Kidney (tissue), 13 donors: ENCODE measurements at regions not wholly inside any gene's neighbourhood (a gene's known extent, or its start where the extent isn't known, plus 50 kb on each side); places are given as distances from the start of the nearest gene placed in this dataset.

Source experiments
- DNase-seq, 5 donors: peaks; one replicate each; pipeline ENCODE4 v3.0.0-alpha.2; 2013 to 2020
- FAIRE-seq: peaks from 2 replicates; lab custom pipeline; 2012; peaks lifted over from hg19 to GRCh38; lab: Jason Lieb, UNC
- H3K27ac ChIP-seq, 2 donors: one replicate each; pipeline ENCODE4 v1.7.0; 2013; ENCODE audit warnings: low read depth in 2 of 2, low read length in 2 of 2, inconsistent platforms in 1 of 2
- H3K27me3 ChIP-seq: one replicate; pipeline ENCODE4 v1.7.1; 2013; ENCODE audit warnings: low read length, inconsistent platforms; ENCODE audit not compliant: control insufficient read depth, insufficient read depth
- H3K36me3 ChIP-seq, 3 donors: one replicate each; pipeline versions ENCODE4 v1.7.0 to v1.7.1; 2013; ENCODE audit warnings: low read length in 3 of 3, control low read depth in 1 of 3, inconsistent platforms in 1 of 3; ENCODE audit not compliant: insufficient read depth in 3 of 3, control insufficient read depth in 2 of 3
- H3K4me1 ChIP-seq, 3 donors: one replicate each; pipeline versions ENCODE4 v1.7.0 to v1.7.1; 2013; ENCODE audit warnings: low read length in 3 of 3, inconsistent platforms in 1 of 3, low read depth in 1 of 3; ENCODE audit not compliant: control insufficient read depth in 2 of 3, insufficient read depth in 2 of 3
- H3K4me3 ChIP-seq, 3 donors: one replicate each; pipeline versions ENCODE4 v1.7.0 to v1.8.1; 2013; ENCODE audit warnings: low read length in 3 of 3, control low read depth in 1 of 3, inconsistent platforms in 1 of 3
- H3K9ac ChIP-seq, 3 donors: one replicate each; pipeline versions ENCODE4 v1.7.0 to v1.7.1; 2013; ENCODE audit warnings: low read length in 3 of 3, control low read depth in 1 of 3, inconsistent platforms in 1 of 3
- H3K9me3 ChIP-seq, 3 donors: one replicate each; pipeline versions ENCODE4 v1.7.0 to v1.7.1; 2013; ENCODE audit warnings: low read length in 3 of 3, control low read depth in 1 of 3, inconsistent platforms in 1 of 3; ENCODE audit not compliant: control insufficient read depth in 2 of 3, insufficient read depth in 1 of 3
- CTCF ChIP-seq: IDR thresholded peaks from 3 replicates; pipeline ENCODE4 v1.5.1; 2012; ENCODE audit warnings: mild to moderate bottlenecking, moderate library complexity, borderline replicate concordance; ENCODE audit not compliant: insufficient read depth; ENCODE audit errors: extremely low read depth
- intact Hi-C: fragments of 100-400 bp; cut with DNase I; formaldehyde crosslinking; loops from one replicate; pipeline ENCODE4 v1.11.1; 2022
- donor health status: control.
- donor health status: control.
- donor health status: control.
- donor health status: control.
- donor health status: control.
- donor health status: DM: yes; HTN: yes; CAD: no.
- donor health status: Normal renal cell carcinoma (clear cell type).

GRCh38 chr14:89654998-89655397, 238.0 kb upstream of the FOXN3 start:
- Histone ChIP-seq H3K27me3 (no peaks in the 10 kb centered on the region), H3K27ac (no peak overlapping the region), H3K4me1 (peaks cover 0 to 9% (median 0%) of the 10 kb centered on the region in 3 donors), H3K4me3 (no peak overlapping the region), H3K36me3 (no peaks in the 10 kb centered on the region), H3K9ac (no peak overlapping the region), H3K9me3 (peaks cover 0 to 6% (median 0%) of the 10 kb centered on the region in 3 donors)
- intact Hi-C loops: no loop called here
- no peak for DNase-seq
- FAIRE-seq: no peak
- TF ChIP-seq CTCF: no peak

- FAIRE-seq: no peak
Measured at GRCh38 chr14:89652352-89652751, 235.3 kb upstream of the FOXN3 start.

GRCh38 chr14:89651805-89652204, 234.8 kb upstream of the FOXN3 start:
- FAIRE-seq (no peak), DNase-seq (no peak)
- H3K4me3 ChIP-seq: no peak overlapping the region
- intact Hi-C loops: no loop called here
- H3K36me3 ChIP-seq: no peaks in the 10 kb centered on the region
- peaks cover 0 to 1% (median 0%) of the 10 kb centered on the region in 3 donors for H3K9me3 ChIP-seq
- H3K27ac ChIP-seq: no peak overlapping the region
- no peak overlapping the region for H3K9ac ChIP-seq
- no peak for TF ChIP-seq CTCF
- no peaks in the 10 kb centered on the region for H3K27me3 ChIP-seq
- H3K4me1 ChIP-seq: no peaks in the 10 kb centered on the region

More at GRCh38 chr14:89652352-89652751, 235.3 kb upstream of the FOXN3 start:
- no peak for TF ChIP-seq CTCF
- Histone ChIP-seq H3K4me1 (no peaks in the 10 kb centered on the region), H3K9ac (no peak overlapping the region), H3K27me3 (no peaks in the 10 kb centered on the region), H3K36me3 (no peaks in the 10 kb centered on the region), H3K4me3 (no peak overlapping the region), H3K27ac (no peak overlapping the region), H3K9me3 (peaks cover 0 to 6% (median 0%) of the 10 kb centered on the region in 3 donors)
- no peak for DNase-seq
- intact Hi-C loops: no loop called here
